NB4 (cell line): ENCODE measurements at regions not wholly inside any gene's neighbourhood (a gene's known extent, or its start where the extent isn't known, plus 50 kb on each side); places are given as distances from the start of the nearest gene placed in this dataset.

ENCODE experiments used
- POLR2A ChIP-seq: IDR thresholded peaks from 2 replicates; pipeline ENCODE4 v1.6.1; 2011; ENCODE audit warnings: mild to moderate bottlenecking; ENCODE audit not compliant: insufficient read length; ENCODE audit errors: extremely low read depth
- TF ChIP-seq, protein P1 (sequence below): IDR thresholded peaks from one replicate; pipeline ENCODE4 v1.5.1; 2012; ENCODE audit warnings: low read depth, low read length

DNA sequence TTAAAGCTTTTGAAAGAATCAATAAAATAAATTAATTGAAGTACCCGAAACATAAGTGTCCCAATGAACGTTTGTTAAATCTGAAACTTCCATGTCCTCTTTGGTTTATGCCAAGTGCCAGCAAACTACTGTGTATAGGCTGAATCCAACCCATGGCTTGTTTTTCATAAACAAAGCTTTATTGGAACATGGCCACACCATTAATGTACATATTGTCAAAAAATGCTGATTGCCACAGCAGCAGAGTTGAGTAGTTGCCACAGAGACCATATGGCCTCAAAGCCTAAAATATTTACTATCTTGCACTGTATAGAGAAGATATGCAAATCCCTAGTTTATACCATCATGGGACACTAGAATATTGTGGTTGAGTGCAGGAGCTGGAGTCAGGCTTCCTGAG lies 406.1 kb downstream of the MAFB start:
- TF ChIP-seq, protein P1, sequence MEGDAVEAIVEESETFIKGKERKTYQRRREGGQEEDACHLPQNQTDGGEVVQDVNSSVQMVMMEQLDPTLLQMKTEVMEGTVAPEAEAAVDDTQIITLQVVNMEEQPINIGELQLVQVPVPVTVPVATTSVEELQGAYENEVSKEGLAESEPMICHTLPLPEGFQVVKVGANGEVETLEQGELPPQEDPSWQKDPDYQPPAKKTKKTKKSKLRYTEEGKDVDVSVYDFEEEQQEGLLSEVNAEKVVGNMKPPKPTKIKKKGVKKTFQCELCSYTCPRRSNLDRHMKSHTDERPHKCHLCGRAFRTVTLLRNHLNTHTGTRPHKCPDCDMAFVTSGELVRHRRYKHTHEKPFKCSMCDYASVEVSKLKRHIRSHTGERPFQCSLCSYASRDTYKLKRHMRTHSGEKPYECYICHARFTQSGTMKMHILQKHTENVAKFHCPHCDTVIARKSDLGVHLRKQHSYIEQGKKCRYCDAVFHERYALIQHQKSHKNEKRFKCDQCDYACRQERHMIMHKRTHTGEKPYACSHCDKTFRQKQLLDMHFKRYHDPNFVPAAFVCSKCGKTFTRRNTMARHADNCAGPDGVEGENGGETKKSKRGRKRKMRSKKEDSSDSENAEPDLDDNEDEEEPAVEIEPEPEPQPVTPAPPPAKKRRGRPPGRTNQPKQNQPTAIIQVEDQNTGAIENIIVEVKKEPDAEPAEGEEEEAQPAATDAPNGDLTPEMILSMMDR: no peak
- no peak for TF ChIP-seq POLR2A
